ENCODE measurements at regions not wholly inside any gene's neighbourhood (a gene's known extent, or its start where the extent isn't known, plus 50 kb on each side); places are given as distances from the start of the nearest gene placed in this dataset.

DNA sequence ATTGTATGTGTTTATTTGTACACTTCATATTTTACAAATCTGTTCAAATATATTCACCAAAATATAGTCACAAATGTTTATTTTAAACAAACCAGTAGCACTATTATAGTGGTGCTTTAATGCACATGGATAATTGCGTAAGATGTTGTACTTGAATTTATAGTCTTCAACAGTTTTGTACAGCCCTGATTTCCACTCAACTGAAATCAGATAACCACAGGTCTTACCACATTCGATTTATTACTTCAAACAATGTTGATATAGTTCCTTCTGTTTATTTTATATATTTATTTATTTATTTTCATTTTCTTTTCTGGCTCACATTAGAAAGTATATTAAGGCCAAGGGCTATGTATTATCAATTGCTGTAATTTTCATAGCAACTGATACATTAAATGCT lies 99.4 kb upstream of the ZNF804A start:
- no peak for DNase-seq

DNA sequence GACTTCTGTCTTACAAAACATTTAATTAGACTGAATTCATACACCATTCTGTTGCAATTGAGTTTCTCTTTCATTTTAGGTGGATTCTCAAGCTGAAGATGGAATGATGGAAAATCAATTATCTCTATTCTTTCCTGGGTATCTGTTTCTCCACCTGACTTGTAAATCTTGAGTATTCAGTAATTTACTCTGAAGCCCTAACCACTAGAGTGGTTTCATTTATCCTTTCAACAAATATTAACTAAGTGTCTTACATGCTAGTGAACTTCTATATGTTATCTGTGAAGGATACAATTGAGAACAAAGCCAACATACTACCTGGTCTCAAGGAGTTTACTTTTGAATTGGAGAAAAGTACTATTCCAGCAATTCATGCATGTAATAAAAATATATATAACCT lies 94.1 kb upstream of the ZNF804A start:
- no peak for DNase-seq

DNA sequence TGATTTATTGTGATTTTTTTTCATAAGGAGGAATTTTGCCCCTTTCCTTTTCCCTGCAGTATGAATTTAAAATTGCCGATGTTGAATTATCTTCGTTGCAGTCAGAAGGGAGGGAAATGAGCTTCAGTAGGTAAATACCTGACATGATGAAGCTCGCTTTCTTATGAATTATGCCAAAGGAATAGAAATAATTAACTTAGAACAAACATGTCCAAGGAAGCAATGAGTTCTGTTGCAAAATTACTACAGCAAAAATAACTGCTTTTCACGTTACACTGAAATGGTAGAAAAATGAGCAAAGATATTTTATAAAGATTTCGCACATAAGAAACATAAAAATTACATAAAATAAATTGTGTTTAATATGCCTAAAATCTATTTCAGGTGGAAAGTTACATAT lies 91.1 kb upstream of the ZNF804A start:
- no peak for DNase-seq

DNA sequence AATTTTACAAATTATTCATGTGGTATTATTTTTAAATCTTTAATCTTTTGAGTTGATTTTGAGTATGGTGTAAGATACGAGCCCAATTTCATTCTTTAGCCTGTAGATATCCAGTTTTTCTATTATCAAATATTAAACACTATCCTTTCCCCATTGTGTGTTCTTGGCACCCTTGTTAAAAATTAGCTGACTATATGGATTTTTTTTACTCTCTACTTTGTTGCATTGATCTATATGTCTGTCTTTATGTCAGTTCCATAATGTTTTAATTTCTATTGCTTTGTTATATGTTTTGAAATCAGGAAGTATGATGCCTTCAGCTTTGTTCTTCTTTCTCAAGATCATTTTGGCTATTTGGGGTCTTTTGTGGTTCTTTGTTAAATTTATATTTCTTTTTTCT lies 80.9 kb upstream of the ZNF804A start:
- DNase-seq = no peak

DNA sequence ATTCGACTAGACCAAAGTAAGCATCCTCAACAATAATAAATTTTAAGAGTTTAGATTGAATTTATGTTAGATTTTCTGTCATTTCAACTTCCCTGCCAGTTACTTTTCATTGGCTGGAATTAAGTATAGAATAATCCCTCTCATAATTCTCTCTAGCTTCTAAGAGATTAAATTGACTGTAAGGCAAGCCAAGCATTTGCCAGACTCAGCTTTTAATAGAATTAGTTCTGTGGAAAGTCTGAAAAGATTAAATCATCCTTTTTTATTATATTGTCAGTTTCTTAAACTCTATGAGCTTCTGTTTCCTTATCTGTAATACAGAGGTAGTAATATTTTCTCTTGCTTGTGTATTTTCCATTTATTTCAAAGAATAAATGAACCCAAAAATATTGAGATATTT lies 77.9 kb upstream of the ZNF804A start:
- DNase-seq = no peak

DNA sequence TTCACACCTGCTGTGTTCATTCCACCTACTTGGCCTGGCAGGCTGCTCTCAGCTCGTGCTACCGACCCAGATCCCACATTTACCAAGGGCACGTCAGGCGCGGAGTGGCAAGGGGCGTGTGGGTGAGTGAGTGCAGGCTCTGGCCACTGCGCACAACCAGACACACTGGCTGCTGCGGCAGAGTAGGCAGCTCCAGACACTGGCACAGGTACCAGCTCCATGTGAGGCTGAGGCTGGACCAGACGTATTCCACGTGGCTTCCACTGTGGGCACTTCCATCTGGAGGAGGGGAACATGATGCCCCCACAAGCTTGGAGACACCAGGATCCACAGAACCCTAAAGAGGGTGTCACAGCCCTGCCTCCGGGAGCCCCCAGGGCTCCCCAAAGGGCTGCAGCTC lies 74.6 kb upstream of the ZNF804A start:
- DNase-seq = no peak

DNA sequence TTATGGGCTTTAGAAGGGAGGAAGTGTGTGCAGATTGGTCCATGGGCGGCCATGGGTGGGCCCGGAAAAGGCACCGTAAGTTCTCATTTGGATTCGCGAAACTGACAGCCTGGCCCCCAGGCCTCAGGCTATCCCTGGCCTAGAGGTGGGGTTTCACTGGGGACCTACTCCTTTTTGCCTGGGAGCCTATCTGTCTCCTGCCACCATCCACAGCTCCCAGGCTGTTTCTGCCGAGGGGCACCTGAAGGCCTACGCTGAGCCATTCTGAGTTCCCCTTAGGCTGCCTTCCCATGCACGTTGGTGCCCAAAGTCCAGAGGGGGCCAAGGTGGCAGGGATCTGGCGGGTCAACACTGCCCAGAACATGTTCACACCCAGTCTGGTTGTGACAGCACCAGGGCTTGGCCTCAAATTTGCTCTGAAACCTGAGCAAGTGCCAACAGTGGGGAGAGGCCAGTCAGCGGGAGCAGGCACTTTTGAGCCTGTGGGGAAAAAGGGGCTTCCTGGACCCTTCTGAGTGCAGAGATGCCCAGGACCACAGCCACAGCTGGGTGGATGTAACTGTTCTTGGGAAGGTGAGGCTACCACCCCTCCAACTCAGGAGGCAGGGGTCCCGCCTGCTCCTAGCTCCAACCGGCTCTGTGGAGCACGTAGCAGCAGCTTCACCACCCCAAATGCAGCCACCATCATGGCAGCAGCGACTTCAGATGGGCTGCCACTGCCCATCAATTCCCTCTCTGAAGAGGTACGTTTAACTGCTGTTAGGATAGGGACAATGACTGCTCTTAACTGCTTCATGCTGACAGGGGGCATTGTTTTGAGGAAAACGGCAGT lies 73.6 kb upstream of the ZNF804A start:
- DNase-seq = no peak

DNA sequence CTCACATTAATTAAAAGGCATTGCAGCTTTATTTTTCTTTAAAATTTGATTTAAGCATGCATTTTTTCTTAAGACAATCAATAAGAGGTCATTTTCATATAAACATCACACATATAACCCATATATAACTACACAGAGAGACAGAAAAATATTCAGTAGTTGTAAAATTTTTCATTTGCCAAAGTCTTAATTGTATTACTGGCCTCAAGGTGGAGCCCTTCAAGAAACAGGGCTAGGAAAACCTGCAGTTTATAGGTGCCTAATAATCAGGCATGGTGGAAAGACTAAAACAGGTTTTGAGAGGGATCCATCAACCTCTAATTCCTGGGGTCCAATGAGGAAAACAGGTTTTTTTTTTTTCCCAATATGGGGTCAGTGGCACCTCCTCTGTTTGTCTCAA lies 71.3 kb upstream of the ZNF804A start:
- no peak for DNase-seq

DNA sequence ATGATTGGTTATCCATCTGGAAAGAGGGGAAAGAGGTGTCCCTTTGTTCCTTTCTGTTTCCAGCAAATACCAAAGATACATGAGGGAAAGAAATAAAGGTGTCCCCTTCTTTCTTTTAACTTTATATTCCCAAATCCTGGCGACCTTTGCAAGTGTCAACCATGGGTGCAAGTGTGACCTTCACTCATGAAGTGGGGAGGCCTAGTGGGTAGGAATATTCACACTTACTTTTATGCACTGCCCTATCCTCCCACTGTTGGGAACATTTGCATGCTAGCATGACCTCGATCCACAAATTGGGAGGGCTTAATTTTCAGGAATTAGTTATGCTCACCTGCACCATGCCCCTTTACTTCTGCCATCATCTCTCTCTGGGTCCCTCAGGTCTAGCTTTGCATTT lies 70.2 kb upstream of the ZNF804A start:
- DNase-seq = no peak

DNA sequence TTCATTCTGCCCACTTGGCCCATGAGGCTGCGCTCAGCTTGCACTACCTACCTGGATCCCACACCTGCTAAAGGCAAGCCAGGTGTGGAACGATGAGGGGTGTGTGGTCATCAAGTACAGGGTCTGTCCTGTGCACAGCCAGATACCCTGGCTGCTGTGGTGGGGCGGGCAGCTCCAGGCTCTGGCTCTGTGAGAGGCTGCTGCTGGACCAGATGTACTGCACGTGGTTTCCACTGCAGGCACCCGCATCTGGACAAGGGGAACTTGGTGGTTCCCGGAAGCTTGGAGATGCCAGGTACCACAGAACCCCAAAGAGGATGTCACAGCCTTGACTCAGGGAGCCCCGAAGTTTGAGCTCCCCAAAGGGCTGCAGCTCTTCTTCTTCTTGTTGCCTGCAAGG lies 68.1 kb upstream of the ZNF804A start:
- no peak for DNase-seq

DNA sequence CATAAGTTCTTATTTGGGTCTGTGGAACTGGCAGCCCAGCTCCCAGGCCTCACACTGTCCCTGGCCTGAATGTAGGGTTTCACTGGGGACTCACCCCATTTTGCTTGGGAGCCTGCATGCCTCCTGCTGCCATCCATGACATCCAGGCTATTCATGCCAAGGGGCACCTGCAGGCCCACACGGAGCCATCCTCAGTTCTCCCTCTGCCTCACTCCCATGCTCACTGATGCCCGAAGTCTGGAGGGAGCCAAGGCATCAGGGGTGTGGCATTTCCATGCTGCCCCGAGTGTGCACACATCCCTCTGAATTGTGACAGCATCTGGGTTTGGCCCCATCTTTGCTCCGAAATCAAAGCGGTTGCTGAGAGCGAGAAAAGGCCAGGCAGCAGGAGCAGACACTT lies 67.4 kb upstream of the ZNF804A start:
- DNase-seq = no peak

DNA sequence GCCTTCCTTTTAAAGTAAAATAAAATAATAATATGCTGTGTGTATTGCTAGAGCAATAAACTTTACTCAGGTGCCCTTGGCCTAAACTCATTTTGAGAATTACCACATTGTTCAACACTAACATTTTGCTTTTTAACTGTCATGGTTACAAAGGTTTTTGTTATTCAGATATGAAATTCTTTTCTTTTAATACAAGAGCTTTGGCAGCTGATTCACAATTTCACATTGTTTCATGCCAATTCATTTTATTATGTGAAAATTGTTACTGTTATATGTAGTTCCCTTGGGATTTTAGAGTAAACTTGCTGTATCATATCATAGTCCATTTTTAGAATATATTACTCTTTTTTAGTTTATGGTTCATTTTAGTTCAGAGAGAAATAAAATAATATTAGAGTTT lies 65.8 kb upstream of the ZNF804A start:
- DNase-seq = no peak

DNA sequence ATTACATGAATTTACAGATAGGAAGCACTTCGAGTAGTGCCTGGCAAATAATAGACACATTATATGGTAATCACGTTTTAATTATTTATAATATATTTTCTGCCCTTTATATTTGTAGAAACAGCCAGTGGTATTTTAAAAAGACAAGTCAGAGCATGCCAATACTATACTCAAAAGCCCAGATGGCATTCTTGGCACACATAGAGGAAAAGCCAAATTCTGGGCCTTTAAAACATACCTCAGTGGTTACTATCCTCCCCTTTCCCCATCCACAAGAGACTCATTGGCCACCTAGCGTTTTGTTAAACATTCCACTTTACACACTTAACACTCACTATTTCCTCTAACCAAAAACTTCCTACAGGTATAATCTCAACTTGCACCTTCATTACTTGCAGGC lies 63.3 kb upstream of the ZNF804A start:
- DNase-seq = no peak

DNA sequence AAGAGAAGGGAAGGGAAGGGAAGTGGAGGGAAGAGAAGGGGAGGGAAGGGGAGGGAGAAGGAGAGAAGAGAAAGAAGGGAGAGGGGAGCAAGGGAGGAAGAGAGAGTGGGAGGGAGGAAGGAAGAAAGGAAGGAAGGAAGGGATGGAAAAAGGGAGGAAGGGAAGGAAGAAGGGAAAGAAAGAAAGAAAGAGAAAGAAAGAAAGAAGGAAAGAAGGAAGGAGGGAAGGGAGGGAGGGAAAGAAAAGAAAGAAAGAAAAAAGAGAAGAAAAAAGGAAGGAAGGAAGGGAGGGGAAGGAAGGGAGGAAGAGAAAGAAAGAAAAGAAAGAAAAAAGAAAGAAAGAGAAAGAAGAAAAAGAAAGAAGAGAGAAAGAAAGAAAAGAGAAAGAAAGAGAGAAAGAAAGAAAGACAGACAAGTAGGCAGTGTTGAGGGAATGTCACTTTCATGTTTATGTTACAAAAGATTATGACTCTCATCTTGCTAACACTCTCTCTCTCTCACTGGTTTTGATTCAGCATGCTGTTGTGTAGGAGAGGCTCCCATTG lies 58.0 kb upstream of the ZNF804A start:
- DNase-seq = no peak

DNA sequence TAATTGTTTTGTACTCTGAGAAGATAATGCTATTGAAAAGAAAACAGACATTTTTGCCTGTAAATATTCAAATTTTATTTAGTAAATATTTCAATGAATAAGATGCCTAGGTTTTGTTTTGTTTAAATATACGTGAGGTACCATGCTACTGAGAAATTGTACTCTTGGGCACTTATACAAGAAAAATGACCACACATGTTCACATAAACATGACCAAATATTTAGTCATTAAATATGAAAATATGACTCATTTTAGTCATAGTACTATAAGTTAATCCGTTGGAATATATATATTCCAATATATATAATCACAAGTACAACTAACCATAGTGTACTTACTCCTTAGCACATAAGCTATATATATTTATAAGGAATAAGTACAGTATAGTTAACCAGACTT lies 56.7 kb upstream of the ZNF804A start:
- no peak for DNase-seq

DNA sequence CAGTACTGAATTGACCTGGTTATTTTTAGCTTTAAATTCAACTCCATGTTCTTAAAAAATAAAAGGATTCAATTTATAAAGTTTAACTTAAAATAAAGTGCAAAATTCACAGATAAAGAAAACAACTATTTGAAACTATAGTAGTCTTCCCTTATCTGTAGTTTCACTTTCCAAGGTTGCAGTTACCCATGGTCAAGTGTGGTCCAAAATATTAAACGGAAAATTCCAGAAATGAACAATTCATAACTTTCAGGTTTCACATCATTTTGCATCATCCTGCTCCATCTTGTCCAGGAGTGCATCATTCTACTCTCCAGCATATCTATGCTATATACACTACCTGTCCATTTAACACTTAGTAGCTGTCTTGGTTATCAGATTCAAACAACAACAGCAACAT lies 54.5 kb upstream of the ZNF804A start:
- no peak for DNase-seq
